Heart left ventricle (tissue), 13 donors: ENCODE measurements at regions not wholly inside any gene's neighbourhood (a gene's known extent, or its start where the extent isn't known, plus 50 kb on each side); places are given as distances from the start of the nearest gene placed in this dataset.
"Not testable (repeated sequence)": the region's sequence is repeated elsewhere in the genome, so short reads cannot be mapped to it uniquely, and the experiment has no call there.

Experiments used
- CTCF ChIP-seq, 12 donors: fragments of 200-600 bp; sonication (generic) in 4 of 12; IDR thresholded peaks; one replicate each; pipeline versions ENCODE4 v1.5.0 to v1.8.0; 2018 to 2022; ENCODE audit warnings: antibody characterized with exemption in 12 of 12, mild to moderate bottlenecking in 5 of 12
- POLR2A ChIP-seq, 2 donors: fragments of 450-650 bp; IDR thresholded peaks; one replicate each; pipeline ENCODE4 v1.6.1; 2017; ENCODE audit warnings: antibody characterized with exemption in 2 of 2, mild to moderate bottlenecking in 2 of 2, moderate library complexity in 2 of 2
- donor health status: ischemic (EF 13 %, LVEDD 7.1; RV severe dilation, severe dysfunction).
- donor health status: DM: no; HTN: yes; CAD: no.
- donor health status: DM: no; HTN: no; CAD: no.
- donor health status: ischemic (EF 25% LVEDD 6.9; RV normal size, moderate dysfunction).
- donor health status: ischemic (EF 25% LVEDD 5.7; RV mildly dilated, moderate dysfunction).
- donor health status: ischemic (EF 35%, LVEDD 5.7; RV mildly dilated, moderate dysfunction).
- donor health status: nonischemic (EF 11% LVEDD 7.7; RV severe dilation, severe dysfunction).
- donor health status: DM: yes; HTN: yes; CAD: no.
- donor health status: PGD.
- donor health status: ischemic (EF 29% LVEDD 5.4; RV normal size, mild dysfunction).
- donor health status: nonischemic (EF 23%, LVEDD 6.1; RV moderate dilation, normal function).

DNA sequence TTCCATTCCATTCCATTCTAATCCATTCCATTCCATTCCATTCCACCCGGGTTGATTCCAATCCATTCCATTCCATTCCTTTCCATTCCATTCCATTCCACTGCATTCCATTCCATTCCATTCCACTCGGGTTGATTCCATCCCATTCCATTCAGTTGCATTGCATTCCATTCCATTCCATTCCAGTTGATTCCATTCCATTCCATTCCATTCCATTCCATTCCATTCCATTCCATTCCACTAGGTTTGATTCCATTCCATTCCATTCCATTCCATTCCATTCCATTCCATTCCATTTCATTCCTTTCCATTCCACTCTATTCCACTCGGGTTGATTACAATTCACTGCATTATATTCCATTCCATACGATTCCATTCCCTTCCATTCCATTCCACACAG, 1136.9 kb downstream of the RPIA start:
- TF ChIP-seq CTCF, POLR2A (IDR thresholded peaks at IDR 0.05): not testable (repeated sequence)
